ENCODE measurements at regions not wholly inside any gene's neighbourhood (a gene's known extent, or its start where the extent isn't known, plus 50 kb on each side); places are given as distances from the start of the nearest gene placed in this dataset.

GRCh38 chr7:152579070-152579469, 96.9 kb downstream of the XRCC2 start:
- TF ChIP-seq CTCF (IDR thresholded peaks at IDR 0.05): no peak
- TF ChIP-seq POLR2A (IDR thresholded peaks at IDR 0.05): no peak
